Heart right ventricle (tissue), 16 donors: ENCODE measurements at regions not wholly inside any gene's neighbourhood (a gene's known extent, or its start where the extent isn't known, plus 50 kb on each side); places are given as distances from the start of the nearest gene placed in this dataset.

Experiments used
- ATAC-seq, 8 donors: fragments of 200-7000 bp; cut with Tn5 transposase; one replicate each; pipeline ENCODE4 v1.9.1; 2020; ENCODE audit warnings: mild to moderate bottlenecking in 8 of 8, moderate library complexity in 8 of 8, moderate number of reproducible peaks in 1 of 8
- DNase-seq, 2 donors: peaks; one replicate each; pipeline ENCODE4 v3.0.0-alpha.2; 2020
- H3K27ac ChIP-seq, 10 donors: fragments of 200-600 bp; sonication (generic) in 2 of 10; one replicate each; pipeline versions ENCODE4 v1.5.0 to v1.8.0; 2020 to 2022; ENCODE audit warnings: mild to moderate bottlenecking in 3 of 10
- H3K27me3 ChIP-seq, 7 donors: fragments of 200-600 bp; one replicate each; pipeline ENCODE4 v1.8.0; 2021 to 2022; ENCODE audit warnings: mild to moderate bottlenecking in 2 of 7
- H3K36me3 ChIP-seq, 9 donors: fragments of 200-600 bp; sonication (generic) in 1 of 9; one replicate each; pipeline versions ENCODE4 v1.5.0 to v1.8.0; 2020 to 2022; ENCODE audit warnings: mild to moderate bottlenecking in 2 of 9
- H3K4me1 ChIP-seq, 9 donors: fragments of 200-600 bp; sonication (generic) in 1 of 9; one replicate each; pipeline versions ENCODE4 v1.5.0 to v1.8.0; 2020 to 2022; ENCODE audit warnings: mild to moderate bottlenecking in 4 of 9
- H3K4me3 ChIP-seq, 10 donors: fragments of 200-600 bp; sonication (generic) in 2 of 10; one replicate each; pipeline versions ENCODE4 v1.5.0 to v1.8.0; 2020 to 2022; ENCODE audit warnings: mild to moderate bottlenecking in 7 of 10, moderate library complexity in 2 of 10
- H3K9me3 ChIP-seq, 11 donors: fragments of 200-600 bp in 10 of 11; sonication (generic) in 2 of 11; one replicate each; pipeline versions ENCODE4 v1.5.0 to v1.8.0; 2013 to 2022; ENCODE audit warnings: mild to moderate bottlenecking in 2 of 11, control low read depth in 1 of 11, moderate library complexity in 1 of 11
- WGBS, 2 donors: extraction: QIAGEN DNeasy Blood & Tissue Kit; methylation state at CpG; one replicate each; pipeline ENCODE4 v1.1.7; 2013; ENCODE audit warnings: inconsistent platforms in 1 of 2; 5-methylcytosine and 5-hydroxymethylcytosine counted together
- intact Hi-C, 10 donors: fragments of 100-400 bp; cut with DNase I; formaldehyde crosslinking; loops; one replicate each; pipeline versions ENCODE4 v1.11.1 to v1.14.2; 2022
- TF ChIP-seq, protein P1 (sequence below), 9 donors: fragments of 200-600 bp; sonication (generic) in 2 of 9; IDR thresholded peaks; one replicate each; pipeline versions ENCODE4 v1.5.0 to v1.8.0; 2021 to 2022; ENCODE audit warnings: antibody characterized with exemption in 9 of 9, mild to moderate bottlenecking in 5 of 9, moderate library complexity in 1 of 9
- donor health status: Arrhythmogenic right ventricular cardiomyopathy.
- donor health status: ischemic (EF 13 %, LVEDD 7.1; RV severe dilation, severe dysfunction).
- donor health status: healthy with polysubstance abuse.
- donor health status: DM: no; HTN: yes; CAD: no.
- donor health status: DM: no; HTN: no; CAD: no.
- donor health status: ischemic (EF 25% LVEDD 6.9; RV normal size, moderate dysfunction).
- donor health status: ischemic (EF 25% LVEDD 5.7; RV mildly dilated, moderate dysfunction).
- donor health status: healthy.
- donor health status: DM: yes; HTN: yes; CAD: no.
- donor health status: Ischemic cardiomyopathy.
- donor health status: ischemic (EF 35%, LVEDD 5.7; RV mildly dilated, moderate dysfunction).
- donor health status: nonischemic (EF 11% LVEDD 7.7; RV severe dilation, severe dysfunction).
- donor health status: DM: yes; HTN: yes; CAD: no.
- donor health status: PGD.
- donor health status: ischemic (EF 29% LVEDD 5.4; RV normal size, mild dysfunction).
- donor health status: nonischemic (EF 23%, LVEDD 6.1; RV moderate dilation, normal function).

DNA sequence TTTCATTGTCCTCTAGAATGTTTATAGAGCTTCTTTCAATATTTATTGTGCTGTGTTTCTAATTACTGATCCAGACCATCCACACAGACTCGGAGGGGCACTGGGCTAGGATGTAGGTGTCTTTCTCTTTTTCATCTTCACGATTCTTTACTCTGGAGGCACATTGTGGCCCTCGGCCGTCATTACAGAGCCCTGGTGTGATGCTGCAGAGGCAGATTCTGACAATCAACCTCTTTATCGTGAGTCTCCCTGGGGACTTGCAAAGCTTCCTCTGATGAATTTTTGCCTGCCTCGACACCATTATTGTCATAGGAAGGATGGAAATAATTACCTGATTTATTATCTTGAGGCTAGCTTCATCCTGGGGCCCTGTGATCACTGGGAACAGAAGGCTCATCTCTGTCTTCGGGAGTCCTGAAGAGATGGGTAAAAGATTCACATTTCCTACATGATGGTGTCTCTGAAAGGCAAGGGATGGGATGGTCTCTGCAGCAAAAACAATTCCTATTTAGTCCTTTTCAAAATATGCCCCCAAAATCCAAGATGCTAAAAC lies 89.4 kb downstream of the SEC16B start:
- intact Hi-C loops: no loop called here

GRCh38 chr1:177877086-177877485 lies 92.8 kb downstream of the SEC16B start:
- TF ChIP-seq, protein P1, sequence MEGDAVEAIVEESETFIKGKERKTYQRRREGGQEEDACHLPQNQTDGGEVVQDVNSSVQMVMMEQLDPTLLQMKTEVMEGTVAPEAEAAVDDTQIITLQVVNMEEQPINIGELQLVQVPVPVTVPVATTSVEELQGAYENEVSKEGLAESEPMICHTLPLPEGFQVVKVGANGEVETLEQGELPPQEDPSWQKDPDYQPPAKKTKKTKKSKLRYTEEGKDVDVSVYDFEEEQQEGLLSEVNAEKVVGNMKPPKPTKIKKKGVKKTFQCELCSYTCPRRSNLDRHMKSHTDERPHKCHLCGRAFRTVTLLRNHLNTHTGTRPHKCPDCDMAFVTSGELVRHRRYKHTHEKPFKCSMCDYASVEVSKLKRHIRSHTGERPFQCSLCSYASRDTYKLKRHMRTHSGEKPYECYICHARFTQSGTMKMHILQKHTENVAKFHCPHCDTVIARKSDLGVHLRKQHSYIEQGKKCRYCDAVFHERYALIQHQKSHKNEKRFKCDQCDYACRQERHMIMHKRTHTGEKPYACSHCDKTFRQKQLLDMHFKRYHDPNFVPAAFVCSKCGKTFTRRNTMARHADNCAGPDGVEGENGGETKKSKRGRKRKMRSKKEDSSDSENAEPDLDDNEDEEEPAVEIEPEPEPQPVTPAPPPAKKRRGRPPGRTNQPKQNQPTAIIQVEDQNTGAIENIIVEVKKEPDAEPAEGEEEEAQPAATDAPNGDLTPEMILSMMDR (IDR thresholded peaks at IDR 0.05): no peak
- H3K4me1 ChIP-seq: no peaks in the 10 kb centered on the region
- DNase-seq: no peak
- H3K27me3 ChIP-seq: peaks cover 0 to 36% (median 5%) of the 10 kb centered on the region in 7 donors
- no peak overlapping the region for H3K27ac ChIP-seq
- ATAC-seq: no peak
- H3K36me3 ChIP-seq: no peaks in the 10 kb centered on the region
- H3K4me3 ChIP-seq: no peak overlapping the region
- intact Hi-C loops: no loop called here
- no peaks in the 10 kb centered on the region for H3K9me3 ChIP-seq
- 75 to 81% methylated on average over 2 of the region's 2 CpGs for WGBS, 2 donors

More for the DNA sequence above, 89.4 kb downstream of the SEC16B start:
- no peaks in the 10 kb centered on the region for H3K36me3 ChIP-seq
- no peaks in the 10 kb centered on the region for H3K4me1 ChIP-seq
- no peaks in the 10 kb centered on the region for H3K9me3 ChIP-seq
- TF ChIP-seq, protein P1 (IDR thresholded peaks at IDR 0.05): no peak
- WGBS, 2 donors: 62 to 68% methylated on average over 7 of the region's 7 CpGs
- no peak for DNase-seq
- no peak overlapping the region for H3K27ac ChIP-seq
- peaks cover 0 to 28% (median 0%) of the 10 kb centered on the region in 7 donors for H3K27me3 ChIP-seq
- no peak for ATAC-seq
- H3K4me3 ChIP-seq: no peak overlapping the region

DNA sequence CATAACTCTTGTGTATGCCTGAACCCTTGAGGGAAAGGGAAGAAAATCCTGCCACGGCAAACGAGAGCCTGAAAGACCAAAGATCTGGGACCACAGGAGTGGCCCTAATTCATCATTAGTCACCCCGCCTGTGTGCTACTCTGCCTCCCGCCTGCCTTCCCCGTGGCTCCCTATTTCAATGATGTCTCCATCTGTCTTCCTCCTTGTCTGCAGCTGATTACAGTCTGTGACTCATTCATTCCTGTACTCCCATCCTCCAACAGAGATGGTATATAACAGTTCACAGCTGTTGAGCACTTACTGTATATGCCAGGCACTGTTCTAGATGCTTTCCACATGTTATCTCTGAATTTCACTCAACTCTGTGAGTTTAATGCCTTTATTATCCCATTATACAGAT lies 96.6 kb downstream of the SEC16B start:
- Histone ChIP-seq H3K4me3 (no peak overlapping the region), H3K36me3 (no peaks in the 10 kb centered on the region), H3K27ac (no peak overlapping the region), H3K9me3 (peaks cover 0 to 5% (median 0%) of the 10 kb centered on the region in 11 donors), H3K4me1 (no peaks in the 10 kb centered on the region), H3K27me3 (peaks cover 0 to 25% (median 9%) of the 10 kb centered on the region in 7 donors)
- ATAC-seq: no peak
- no peak for DNase-seq
- intact Hi-C loops: no loop called here
- TF ChIP-seq, protein P1 (IDR thresholded peaks at IDR 0.05): no peak
- 31 to 38% methylated on average over 5 of the region's 5 CpGs for WGBS, 2 donors

- Histone ChIP-seq H3K27ac (no peak overlapping the region), H3K27me3 (peaks cover 0 to 25% (median 9%) of the 10 kb centered on the region in 7 donors), H3K4me1 (no peaks in the 10 kb centered on the region), H3K36me3 (no peaks in the 10 kb centered on the region), H3K9me3 (peaks cover 0 to 5% (median 0%) of the 10 kb centered on the region in 11 donors), H3K4me3 (no peak overlapping the region)
- TF ChIP-seq, protein P1 (IDR thresholded peaks at IDR 0.05): no peak
- ATAC-seq: no peak
- WGBS, 2 donors: 67 to 70% methylated on average over 10 of the region's 10 CpGs
- no peak for DNase-seq
- intact Hi-C loops: no loop called here
These were observed 97.5 kb downstream of the SEC16B start for GRCh38 chr1:177872308-177872900.
